ENCODE measurements at regions not wholly inside any gene's neighbourhood (a gene's known extent, or its start where the extent isn't known, plus 50 kb on each side); places are given as distances from the start of the nearest gene placed in this dataset.

DNA sequence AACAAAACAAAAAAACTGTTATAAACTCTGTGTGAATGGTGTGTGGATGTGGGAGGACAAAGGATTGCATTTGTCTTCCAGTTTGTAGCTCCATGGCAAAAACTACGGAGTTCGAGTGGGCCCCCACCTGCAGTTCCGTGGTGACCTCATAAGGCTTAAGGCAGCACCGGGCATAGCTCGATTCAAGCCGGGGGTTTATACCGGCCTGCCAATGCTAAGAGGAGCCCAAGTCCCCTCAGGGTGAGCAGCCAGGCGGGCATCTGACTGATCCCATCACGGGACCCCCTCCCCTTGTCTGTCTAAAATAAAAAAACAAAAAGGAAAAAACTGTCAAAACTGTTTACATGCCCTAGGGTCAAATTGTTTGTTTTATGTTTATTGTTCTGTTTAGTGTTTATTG, 463.2 kb upstream of the HTR1E start:
- TF ChIP-seq ZNF565 (CRISPR knock-in tag; conservative IDR thresholded peaks at IDR 0.05; ENCODE audit: low read depth) (no peak), ZNF70 (CRISPR knock-in tag; IDR thresholded peaks at IDR 0.05) (no peak), SNAI2 (CRISPR knock-in tag; IDR thresholded peaks at IDR 0.05) (no peak), ZC3H10 (CRISPR knock-in tag; IDR thresholded peaks at IDR 0.05) (no peak), ESRRG (CRISPR knock-in tag; IDR thresholded peaks at IDR 0.05) (no peak)
- TF ChIP-seq, protein P1, sequence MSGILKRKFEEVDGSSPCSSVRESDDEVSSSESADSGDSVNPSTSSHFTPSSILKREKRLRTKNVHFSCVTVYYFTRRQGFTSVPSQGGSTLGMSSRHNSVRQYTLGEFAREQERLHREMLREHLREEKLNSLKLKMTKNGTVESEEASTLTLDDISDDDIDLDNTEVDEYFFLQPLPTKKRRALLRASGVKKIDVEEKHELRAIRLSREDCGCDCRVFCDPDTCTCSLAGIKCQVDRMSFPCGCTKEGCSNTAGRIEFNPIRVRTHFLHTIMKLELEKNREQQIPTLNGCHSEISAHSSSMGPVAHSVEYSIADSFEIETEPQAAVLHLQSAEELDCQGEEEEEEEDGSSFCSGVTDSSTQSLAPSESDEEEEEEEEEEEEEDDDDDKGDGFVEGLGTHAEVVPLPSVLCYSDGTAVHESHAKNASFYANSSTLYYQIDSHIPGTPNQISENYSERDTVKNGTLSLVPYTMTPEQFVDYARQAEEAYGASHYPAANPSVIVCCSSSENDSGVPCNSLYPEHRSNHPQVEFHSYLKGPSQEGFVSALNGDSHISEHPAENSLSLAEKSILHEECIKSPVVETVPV (CRISPR knock-in tag; IDR thresholded peaks at IDR 0.05), result no peak
- no peak for ATAC-seq

DNA sequence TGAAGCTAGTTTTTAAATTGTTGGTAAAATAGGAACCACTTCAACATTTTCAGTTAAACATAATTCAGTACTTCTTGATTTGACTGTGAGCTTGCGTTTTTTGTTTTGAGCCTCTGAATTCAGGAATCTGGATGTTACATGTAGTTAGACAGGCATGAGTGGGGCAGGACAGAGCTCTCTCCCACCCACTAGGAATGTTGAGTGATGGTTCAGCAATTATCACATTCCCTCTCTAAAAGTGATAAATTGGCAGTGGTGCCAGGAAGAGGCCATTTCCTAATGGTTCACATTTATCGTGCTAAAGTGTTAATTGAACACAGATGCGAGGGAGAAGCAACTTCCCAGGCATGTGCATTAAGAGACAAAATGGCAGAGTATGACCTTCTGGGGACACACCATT, 465.5 kb upstream of the HTR1E start:
- TF ChIP-seq, protein P2, sequence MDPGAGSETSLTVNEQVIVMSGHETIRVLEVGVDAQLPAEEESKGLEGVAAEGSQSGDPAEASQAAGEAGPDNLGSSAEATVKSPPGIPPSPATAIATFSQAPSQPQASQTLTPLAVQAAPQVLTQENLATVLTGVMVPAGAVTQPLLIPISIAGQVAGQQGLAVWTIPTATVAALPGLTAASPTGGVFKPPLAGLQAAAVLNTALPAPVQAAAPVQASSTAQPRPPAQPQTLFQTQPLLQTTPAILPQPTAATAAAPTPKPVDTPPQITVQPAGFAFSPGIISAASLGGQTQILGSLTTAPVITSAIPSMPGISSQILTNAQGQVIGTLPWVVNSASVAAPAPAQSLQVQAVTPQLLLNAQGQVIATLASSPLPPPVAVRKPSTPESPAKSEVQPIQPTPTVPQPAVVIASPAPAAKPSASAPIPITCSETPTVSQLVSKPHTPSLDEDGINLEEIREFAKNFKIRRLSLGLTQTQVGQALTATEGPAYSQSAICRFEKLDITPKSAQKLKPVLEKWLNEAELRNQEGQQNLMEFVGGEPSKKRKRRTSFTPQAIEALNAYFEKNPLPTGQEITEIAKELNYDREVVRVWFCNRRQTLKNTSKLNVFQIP (CRISPR knock-in tag; IDR thresholded peaks at IDR 0.05; ENCODE audit: borderline replicate concordance, low read depth), result no peak
- TF ChIP-seq RARB (CRISPR knock-in tag; IDR thresholded peaks at IDR 0.05) (no peak), ARNTL (CRISPR knock-in tag; IDR thresholded peaks at IDR 0.05; ENCODE audit: borderline replicate concordance, low read depth) (no peak), ESRRG (CRISPR knock-in tag; IDR thresholded peaks at IDR 0.05) (no peak), ZNF8 (CRISPR knock-in tag; IDR thresholded peaks at IDR 0.05) (no peak), CSDC2 (CRISPR knock-in tag; IDR thresholded peaks at IDR 0.05) (no peak), ZNF70 (CRISPR knock-in tag; IDR thresholded peaks at IDR 0.05) (no peak), ISL1 (CRISPR knock-in tag; IDR thresholded peaks at IDR 0.05) (no peak), ZC3H10 (CRISPR knock-in tag; IDR thresholded peaks at IDR 0.05) (no peak), ZFP3 (CRISPR knock-in tag; IDR thresholded peaks at IDR 0.05) (no peak), SNAI2 (CRISPR knock-in tag; IDR thresholded peaks at IDR 0.05) (no peak), ZNF565 (CRISPR knock-in tag; conservative IDR thresholded peaks at IDR 0.05; ENCODE audit: low read depth) (no peak), TOX (CRISPR knock-in tag; IDR thresholded peaks at IDR 0.05; ENCODE audit: borderline replicate concordance) (no peak), GLIS3 (CRISPR knock-in tag; IDR thresholded peaks at IDR 0.05) (no peak), PPARA (CRISPR knock-in tag; IDR thresholded peaks at IDR 0.05; ENCODE audit: borderline replicate concordance) (no peak)
- TF ChIP-seq, protein P1 (CRISPR knock-in tag; IDR thresholded peaks at IDR 0.05), result no peak
- ATAC-seq, result no peak

DNA sequence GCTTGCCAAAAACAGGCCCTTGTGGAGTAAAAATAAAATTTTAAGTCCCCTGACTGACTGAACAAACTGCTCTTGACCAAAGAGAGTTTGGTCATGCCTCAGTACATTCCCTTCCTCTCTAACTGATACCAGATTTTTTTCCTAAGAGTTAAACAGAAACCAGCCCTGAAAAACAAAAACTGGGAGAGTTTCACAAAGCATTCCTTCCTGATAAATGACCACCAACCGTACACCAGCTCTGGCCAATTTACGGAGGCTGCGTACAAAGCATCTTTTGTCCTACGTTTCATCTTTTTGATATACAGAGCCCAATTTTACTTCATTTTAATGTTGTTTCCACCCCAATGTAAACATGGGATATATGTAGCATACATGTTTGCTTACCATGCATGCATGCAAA, 477.4 kb upstream of the HTR1E start:
- ATAC-seq, result no peak
- no peak for TF ChIP-seq ZNF8 (CRISPR knock-in tag; IDR thresholded peaks at IDR 0.05)
- TF ChIP-seq OSR1 (CRISPR knock-in tag; IDR thresholded peaks at IDR 0.05), result no peak
- TF ChIP-seq, protein P1 (CRISPR knock-in tag; IDR thresholded peaks at IDR 0.05), result no peak
- TF ChIP-seq, protein P2 (CRISPR knock-in tag; IDR thresholded peaks at IDR 0.05; ENCODE audit: borderline replicate concordance, low read depth), result no peak
- TF ChIP-seq ARNTL (CRISPR knock-in tag; IDR thresholded peaks at IDR 0.05; ENCODE audit: borderline replicate concordance, low read depth), result no peak
- TF ChIP-seq ZNF70 (CRISPR knock-in tag; IDR thresholded peaks at IDR 0.05), result no peak
- TF ChIP-seq BACH2 (CRISPR knock-in tag; IDR thresholded peaks at IDR 0.05; ENCODE audit: borderline replicate concordance), result no peak
- no peak for TF ChIP-seq TCF4 (CRISPR knock-in tag; IDR thresholded peaks at IDR 0.05; ENCODE audit: borderline replicate concordance)
- TF ChIP-seq ISL1 (CRISPR knock-in tag; IDR thresholded peaks at IDR 0.05), result no peak
- TF ChIP-seq ESRRG (CRISPR knock-in tag; IDR thresholded peaks at IDR 0.05), result no peak
- TF ChIP-seq ZFP3 (CRISPR knock-in tag; IDR thresholded peaks at IDR 0.05), result no peak
- TF ChIP-seq GLIS3 (CRISPR knock-in tag; IDR thresholded peaks at IDR 0.05), result no peak
- no peak for TF ChIP-seq TOX (CRISPR knock-in tag; IDR thresholded peaks at IDR 0.05; ENCODE audit: borderline replicate concordance)
- no peak for TF ChIP-seq ZC3H10 (CRISPR knock-in tag; IDR thresholded peaks at IDR 0.05)
- no peak for TF ChIP-seq SNAI2 (CRISPR knock-in tag; IDR thresholded peaks at IDR 0.05)
- TF ChIP-seq, protein P3, sequence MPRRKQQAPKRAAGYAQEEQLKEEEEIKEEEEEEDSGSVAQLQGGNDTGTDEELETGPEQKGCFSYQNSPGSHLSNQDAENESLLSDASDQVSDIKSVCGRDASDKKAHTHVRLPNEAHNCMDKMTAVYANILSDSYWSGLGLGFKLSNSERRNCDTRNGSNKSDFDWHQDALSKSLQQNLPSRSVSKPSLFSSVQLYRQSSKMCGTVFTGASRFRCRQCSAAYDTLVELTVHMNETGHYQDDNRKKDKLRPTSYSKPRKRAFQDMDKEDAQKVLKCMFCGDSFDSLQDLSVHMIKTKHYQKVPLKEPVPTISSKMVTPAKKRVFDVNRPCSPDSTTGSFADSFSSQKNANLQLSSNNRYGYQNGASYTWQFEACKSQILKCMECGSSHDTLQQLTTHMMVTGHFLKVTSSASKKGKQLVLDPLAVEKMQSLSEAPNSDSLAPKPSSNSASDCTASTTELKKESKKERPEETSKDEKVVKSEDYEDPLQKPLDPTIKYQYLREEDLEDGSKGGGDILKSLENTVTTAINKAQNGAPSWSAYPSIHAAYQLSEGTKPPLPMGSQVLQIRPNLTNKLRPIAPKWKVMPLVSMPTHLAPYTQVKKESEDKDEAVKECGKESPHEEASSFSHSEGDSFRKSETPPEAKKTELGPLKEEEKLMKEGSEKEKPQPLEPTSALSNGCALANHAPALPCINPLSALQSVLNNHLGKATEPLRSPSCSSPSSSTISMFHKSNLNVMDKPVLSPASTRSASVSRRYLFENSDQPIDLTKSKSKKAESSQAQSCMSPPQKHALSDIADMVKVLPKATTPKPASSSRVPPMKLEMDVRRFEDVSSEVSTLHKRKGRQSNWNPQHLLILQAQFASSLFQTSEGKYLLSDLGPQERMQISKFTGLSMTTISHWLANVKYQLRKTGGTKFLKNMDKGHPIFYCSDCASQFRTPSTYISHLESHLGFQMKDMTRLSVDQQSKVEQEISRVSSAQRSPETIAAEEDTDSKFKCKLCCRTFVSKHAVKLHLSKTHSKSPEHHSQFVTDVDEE (CRISPR knock-in tag; IDR thresholded peaks at IDR 0.05), result no peak
- TF ChIP-seq CSDC2 (CRISPR knock-in tag; IDR thresholded peaks at IDR 0.05), result no peak
- TF ChIP-seq, protein P4, sequence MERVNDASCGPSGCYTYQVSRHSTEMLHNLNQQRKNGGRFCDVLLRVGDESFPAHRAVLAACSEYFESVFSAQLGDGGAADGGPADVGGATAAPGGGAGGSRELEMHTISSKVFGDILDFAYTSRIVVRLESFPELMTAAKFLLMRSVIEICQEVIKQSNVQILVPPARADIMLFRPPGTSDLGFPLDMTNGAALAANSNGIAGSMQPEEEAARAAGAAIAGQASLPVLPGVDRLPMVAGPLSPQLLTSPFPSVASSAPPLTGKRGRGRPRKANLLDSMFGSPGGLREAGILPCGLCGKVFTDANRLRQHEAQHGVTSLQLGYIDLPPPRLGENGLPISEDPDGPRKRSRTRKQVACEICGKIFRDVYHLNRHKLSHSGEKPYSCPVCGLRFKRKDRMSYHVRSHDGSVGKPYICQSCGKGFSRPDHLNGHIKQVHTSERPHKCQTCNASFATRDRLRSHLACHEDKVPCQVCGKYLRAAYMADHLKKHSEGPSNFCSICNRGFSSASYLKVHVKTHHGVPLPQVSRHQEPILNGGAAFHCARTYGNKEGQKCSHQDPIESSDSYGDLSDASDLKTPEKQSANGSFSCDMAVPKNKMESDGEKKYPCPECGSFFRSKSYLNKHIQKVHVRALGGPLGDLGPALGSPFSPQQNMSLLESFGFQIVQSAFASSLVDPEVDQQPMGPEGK (CRISPR knock-in tag; IDR thresholded peaks at IDR 0.05; ENCODE audit: borderline replicate concordance), result no peak
- TF ChIP-seq, protein P5, sequence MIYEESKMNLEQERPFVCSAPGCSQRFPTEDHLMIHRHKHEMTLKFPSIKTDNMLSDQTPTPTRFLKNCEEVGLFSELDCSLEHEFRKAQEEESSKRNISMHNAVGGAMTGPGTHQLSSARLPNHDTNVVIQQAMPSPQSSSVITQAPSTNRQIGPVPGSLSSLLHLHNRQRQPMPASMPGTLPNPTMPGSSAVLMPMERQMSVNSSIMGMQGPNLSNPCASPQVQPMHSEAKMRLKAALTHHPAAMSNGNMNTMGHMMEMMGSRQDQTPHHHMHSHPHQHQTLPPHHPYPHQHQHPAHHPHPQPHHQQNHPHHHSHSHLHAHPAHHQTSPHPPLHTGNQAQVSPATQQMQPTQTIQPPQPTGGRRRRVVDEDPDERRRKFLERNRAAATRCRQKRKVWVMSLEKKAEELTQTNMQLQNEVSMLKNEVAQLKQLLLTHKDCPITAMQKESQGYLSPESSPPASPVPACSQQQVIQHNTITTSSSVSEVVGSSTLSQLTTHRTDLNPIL (CRISPR knock-in tag; IDR thresholded peaks at IDR 0.05; ENCODE audit: low read depth), result no peak
- TF ChIP-seq PPARA (CRISPR knock-in tag; IDR thresholded peaks at IDR 0.05; ENCODE audit: borderline replicate concordance), result no peak

Measured in SK-N-SH treated with all-trans-retinoic acid at 6 μM for 48 hours (cell line).